Stomach (tissue), 8 donors: ENCODE measurements at regions not wholly inside any gene's neighbourhood (a gene's known extent, or its start where the extent isn't known, plus 50 kb on each side); places are given as distances from the start of the nearest gene placed in this dataset.

Source experiments
- DNase-seq, 2 donors: peaks; one replicate each; pipeline versions ENCODE4 v3.0.0 to v3.0.0-alpha.2; 2013 to 2019
- H3K27ac ChIP-seq, 5 donors: fragments of 200-600 bp in 4 of 5; sonication (generic) in 4 of 5; one replicate each; pipeline ENCODE4 v1.5.1; 2013 to 2019; ENCODE audit warnings: mild to moderate bottlenecking in 1 of 5, moderate library complexity in 1 of 5
- H3K27me3 ChIP-seq, 3 donors: fragments of 200-600 bp; sonication (generic); one replicate each; pipeline ENCODE4 v1.5.1; 2017 to 2019; ENCODE audit warnings: mixed run types in 1 of 3
- H3K36me3 ChIP-seq, 4 donors: fragments of 200-600 bp; sonication (generic); 1 replicate in 3 of 4; 2 replicates in 1 of 4; pipeline ENCODE4 v1.5.1; 2016 to 2019
- H3K4me1 ChIP-seq, 4 donors: fragments of 200-600 bp; sonication (generic); one replicate each; pipeline ENCODE4 v1.5.1; 2016 to 2019
- H3K4me3 ChIP-seq, 4 donors: fragments of 200-600 bp; sonication (generic) in 3 of 4; one replicate each; pipeline ENCODE4 v1.5.1; 2016 to 2019; ENCODE audit warnings: mild to moderate bottlenecking in 1 of 4
- H3K9me3 ChIP-seq, 4 donors: fragments of 200-600 bp; sonication (generic); one replicate each; pipeline ENCODE4 v1.5.1; 2016 to 2019
- CTCF ChIP-seq, 7 experiments: fragments of 450-650 bp in 4 of 7; fragments of 200-600 bp in 3 of 7; sonication (generic) in 3 of 7; IDR thresholded peaks; one replicate each; pipeline ENCODE4 v1.5.1; 2016 to 2019; ENCODE audit warnings: antibody characterized with exemption in 7 of 7, control low read depth in 2 of 7, mild to moderate bottlenecking in 1 of 7
- EP300 ChIP-seq: sonication (generic); formaldehyde crosslinking; IDR thresholded peaks from one replicate; pipeline ENCODE4 v1.6.1; 2017; ENCODE audit warnings: antibody characterized with exemption
- POLR2A ChIP-seq, 4 donors: fragments of 450-650 bp; IDR thresholded peaks; one replicate each; pipeline ENCODE4 v1.6.1; 2016; ENCODE audit warnings: antibody characterized with exemption in 4 of 4, control low read depth in 2 of 4, mild to moderate bottlenecking in 1 of 4, moderate library complexity in 1 of 4
- POLR2AphosphoS5 ChIP-seq, 3 donors: sonication (generic); formaldehyde crosslinking; IDR thresholded peaks; one replicate each; pipeline ENCODE4 v1.6.1; 2016; ENCODE audit warnings: antibody characterized with exemption in 3 of 3
- WGBS, 5 donors: extraction: QIAGEN DNeasy Blood & Tissue Kit in 3 of 5; methylation state at CpG; one replicate each; pipeline versions ENCODE4 v1.1.5 to v1.1.7; 2013 to 2018; 5-methylcytosine and 5-hydroxymethylcytosine counted together
- intact Hi-C: fragments of 100-400 bp; cut with DNase I; formaldehyde crosslinking; loops from one replicate; pipeline ENCODE4 v1.15.1; 2023; ENCODE audit warnings: low total_unique reads
- donor health status: healthy with polysubstance abuse.
- donor health status: Bipolar disorder and iron deficiency.
- donor health status: healthy.

DNA sequence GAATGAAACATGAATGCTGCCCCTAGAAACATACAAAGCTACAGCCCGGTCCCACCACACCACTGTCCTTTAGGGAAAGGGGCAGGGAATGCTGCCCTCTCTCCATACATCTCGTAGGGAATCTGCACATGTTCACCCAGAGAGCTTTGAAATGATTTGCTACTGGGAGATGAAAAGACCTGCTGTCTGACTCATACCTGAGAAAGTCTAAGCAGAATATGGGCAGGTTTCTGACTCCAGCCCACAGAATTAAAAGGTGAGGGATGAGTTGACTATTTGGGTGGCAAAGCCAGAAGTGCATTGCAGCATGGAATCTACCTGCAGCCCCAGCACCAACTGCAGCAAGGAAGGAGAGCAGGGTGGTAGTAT is 297.9 kb downstream of the TLE1 start:
- intact Hi-C loops = no loop called here
- H3K9me3 ChIP-seq = no peaks in the 10 kb centered on the region
- H3K36me3 ChIP-seq = no peaks in the 10 kb centered on the region
- TF ChIP-seq EP300 = no peak
- no peak for TF ChIP-seq POLR2AphosphoS5 (IDR thresholded peaks at IDR 0.05)
- TF ChIP-seq CTCF (IDR thresholded peaks at IDR 0.05) = no peak
- TF ChIP-seq POLR2A (IDR thresholded peaks at IDR 0.05) = no peak
- no peak overlapping the region for H3K27ac ChIP-seq
- 44 to 81% (median 69%) methylated on average over 2 of the region's 2 CpGs for WGBS, 5 donors
- H3K4me3 ChIP-seq = no peak overlapping the region
- DNase-seq = no peak
- peaks cover 0 to 22% (median 0%) of the 10 kb centered on the region in 4 donors for H3K4me1 ChIP-seq
- no peaks in the 10 kb centered on the region for H3K27me3 ChIP-seq

DNA sequence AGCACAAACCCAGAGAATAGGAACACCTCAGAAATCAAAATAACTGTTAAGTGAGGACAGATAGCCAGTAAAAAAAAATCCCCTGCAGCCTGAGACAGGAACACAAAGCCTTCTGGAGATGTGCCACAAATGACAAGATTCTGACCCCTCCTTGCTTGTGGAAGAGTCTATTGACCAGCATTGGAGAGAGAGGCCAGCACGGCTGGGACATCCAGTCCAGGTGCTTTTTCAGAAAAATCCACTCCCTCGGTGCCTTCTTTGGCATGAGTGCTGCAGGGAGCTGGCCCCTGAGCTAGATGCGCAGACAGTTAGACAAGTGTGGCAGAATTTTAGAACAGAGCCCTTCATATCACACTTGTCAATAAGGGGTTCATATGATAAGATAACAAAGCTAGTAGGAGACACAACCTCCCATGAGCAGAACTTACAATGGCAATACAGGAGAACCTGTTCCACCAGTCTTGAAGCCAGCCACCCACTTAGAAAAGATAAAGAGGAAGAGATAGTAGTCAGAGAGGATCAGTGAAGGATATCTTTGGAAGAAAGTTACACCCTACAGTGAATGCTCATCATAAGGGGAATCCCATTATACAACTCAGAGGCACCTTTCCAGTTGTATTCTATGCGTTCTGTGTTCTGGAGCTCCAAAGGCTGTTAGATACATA is 298.4 kb downstream of the TLE1 start:
- peaks cover 0 to 18% (median 0%) of the 10 kb centered on the region in 4 donors for H3K4me1 ChIP-seq
- H3K9me3 ChIP-seq = no peaks in the 10 kb centered on the region
- H3K4me3 ChIP-seq = no peak overlapping the region
- no peaks in the 10 kb centered on the region for H3K27me3 ChIP-seq
- DNase-seq = no peak
- TF ChIP-seq POLR2A (IDR thresholded peaks at IDR 0.05) = no peak
- no peak for TF ChIP-seq CTCF (IDR thresholded peaks at IDR 0.05)
- no peak for TF ChIP-seq EP300
- TF ChIP-seq POLR2AphosphoS5 (IDR thresholded peaks at IDR 0.05) = no peak
- H3K27ac ChIP-seq = no peak overlapping the region
- no peaks in the 10 kb centered on the region for H3K36me3 ChIP-seq
- 46 to 80% (median 51%) methylated on average over 4 of the region's 4 CpGs for WGBS, 5 donors
- intact Hi-C loops = no loop called here

GRCh38 chr9:81389569-81389993 is 299.8 kb downstream of the TLE1 start:
- Histone ChIP-seq H3K4me3 (no peak overlapping the region), H3K36me3 (no peaks in the 10 kb centered on the region), H3K9me3 (no peaks in the 10 kb centered on the region), H3K27me3 (no peaks in the 10 kb centered on the region), H3K27ac (no peak overlapping the region), H3K4me1 (peaks cover 0 to 10% (median 0%) of the 10 kb centered on the region in 4 donors)
- intact Hi-C loops = no loop called here
- TF ChIP-seq EP300 = no peak
- no peak for TF ChIP-seq POLR2A (IDR thresholded peaks at IDR 0.05)
- TF ChIP-seq POLR2AphosphoS5 (IDR thresholded peaks at IDR 0.05) = no peak
- TF ChIP-seq CTCF (IDR thresholded peaks at IDR 0.05) = no peak
- DNase-seq = peak in 1 of 2 donors; percentile 61
- WGBS, 5 donors = 68 to 80% (median 78%) methylated on average over 6 of the region's 6 CpGs

GRCh38 chr9:81388831-81389230 is 300.5 kb downstream of the TLE1 start:
- no peak overlapping the region for H3K27ac ChIP-seq
- no peak for TF ChIP-seq POLR2AphosphoS5 (IDR thresholded peaks at IDR 0.05)
- TF ChIP-seq EP300 = no peak
- TF ChIP-seq POLR2A (IDR thresholded peaks at IDR 0.05) = no peak
- TF ChIP-seq CTCF (IDR thresholded peaks at IDR 0.05) = no peak
- peaks cover 0 to 10% (median 0%) of the 10 kb centered on the region in 4 donors for H3K4me1 ChIP-seq
- no peaks in the 10 kb centered on the region for H3K36me3 ChIP-seq
- DNase-seq = no peak
- 73 to 96% (median 82%) methylated on average over 1 of the region's 1 CpG for WGBS, 5 donors
- no peak overlapping the region for H3K4me3 ChIP-seq
- no peaks in the 10 kb centered on the region for H3K27me3 ChIP-seq
- H3K9me3 ChIP-seq = no peaks in the 10 kb centered on the region
- intact Hi-C loops = no loop called here
